GM19455 (cell line): ENCODE measurements at regions not wholly inside any gene's neighbourhood (a gene's known extent, or its start where the extent isn't known, plus 50 kb on each side); places are given as distances from the start of the nearest gene placed in this dataset.

Source experiments
- ATAC-seq: cut with Tn5 transposase; IDR thresholded peaks from one replicate; pipeline ENCODE4 v1.9.1; 2021; ENCODE audit not compliant: unreplicated experiment

DNA sequence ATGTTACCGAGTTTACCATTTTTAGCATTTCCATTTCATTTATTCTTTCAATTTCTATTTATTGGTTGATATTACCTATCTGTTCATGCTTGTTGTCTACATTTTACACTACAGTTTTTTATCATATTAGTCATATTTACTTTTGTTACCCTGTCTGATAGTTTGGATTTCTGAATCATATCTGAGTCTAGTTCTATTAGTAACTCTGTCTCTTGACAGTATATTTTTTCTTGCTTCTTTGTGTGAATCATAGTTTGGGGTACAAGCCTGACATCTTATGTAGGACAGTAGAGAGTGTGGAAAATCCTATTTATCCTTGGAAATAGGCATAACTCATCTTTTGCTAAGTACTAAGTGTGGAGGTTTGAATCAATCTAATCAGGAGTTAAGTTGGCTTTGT lies 263.9 kb upstream of the SESN3 start:
- ATAC-seq, result no peak

DNA sequence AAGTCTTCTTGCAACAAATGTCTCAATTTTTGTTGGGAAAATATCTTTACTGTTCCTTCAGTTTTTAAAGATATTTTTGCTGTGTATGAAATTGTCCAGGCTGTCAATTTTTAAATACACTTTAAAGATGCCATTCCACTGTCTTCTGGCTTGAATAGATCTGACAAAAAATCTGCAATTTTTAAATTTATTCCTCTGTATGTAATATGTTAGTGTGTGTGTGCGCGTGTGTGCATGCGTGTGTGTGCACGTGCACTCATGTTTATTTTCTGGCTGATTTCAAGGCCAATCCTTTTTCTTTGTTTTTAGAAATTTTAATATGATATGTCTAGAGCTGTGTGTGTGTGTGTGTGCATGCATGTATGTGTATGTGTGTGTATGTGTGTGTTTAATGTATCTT lies 263.2 kb upstream of the SESN3 start:
- no peak for ATAC-seq

DNA sequence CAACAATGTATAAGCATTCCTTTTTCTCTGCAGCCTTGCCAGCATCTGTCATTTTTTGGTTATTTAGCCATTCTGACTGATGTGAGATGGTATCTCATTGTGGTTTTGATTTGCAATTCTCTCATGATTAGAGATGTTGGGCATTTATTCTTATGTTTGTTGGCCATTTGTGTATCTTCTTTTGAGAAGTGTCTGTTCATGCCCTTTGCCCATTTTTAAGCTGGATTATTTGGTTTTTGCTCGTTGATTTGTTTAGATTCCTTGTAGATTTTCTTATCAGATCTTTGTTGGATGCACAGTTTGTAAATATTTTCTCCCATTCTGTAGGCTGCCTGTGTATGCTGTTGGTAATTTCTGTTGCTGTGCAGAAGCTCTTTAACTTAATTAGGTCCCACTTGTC lies 259.6 kb upstream of the SESN3 start:
- no peak for ATAC-seq

DNA sequence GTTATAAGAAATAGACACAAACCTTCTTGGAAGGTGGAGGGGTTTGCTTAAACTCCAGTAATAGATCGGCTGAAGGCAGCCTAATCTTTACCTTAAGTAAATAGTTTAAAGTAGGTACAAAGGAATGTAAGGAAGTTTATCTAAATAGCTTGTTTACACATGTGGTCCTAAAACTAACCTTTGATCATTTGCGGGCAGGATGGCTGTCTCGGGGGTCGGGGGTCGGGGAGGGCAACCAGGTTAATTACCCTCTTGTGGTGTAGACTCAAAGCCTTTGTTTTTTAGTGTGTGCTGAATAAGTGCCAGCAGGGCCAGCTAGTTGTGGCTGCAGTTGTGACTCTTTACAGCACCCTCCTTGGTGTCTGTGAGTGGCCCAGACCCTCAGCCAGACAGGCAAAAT lies 256.9 kb upstream of the SESN3 start:
- no peak for ATAC-seq

DNA sequence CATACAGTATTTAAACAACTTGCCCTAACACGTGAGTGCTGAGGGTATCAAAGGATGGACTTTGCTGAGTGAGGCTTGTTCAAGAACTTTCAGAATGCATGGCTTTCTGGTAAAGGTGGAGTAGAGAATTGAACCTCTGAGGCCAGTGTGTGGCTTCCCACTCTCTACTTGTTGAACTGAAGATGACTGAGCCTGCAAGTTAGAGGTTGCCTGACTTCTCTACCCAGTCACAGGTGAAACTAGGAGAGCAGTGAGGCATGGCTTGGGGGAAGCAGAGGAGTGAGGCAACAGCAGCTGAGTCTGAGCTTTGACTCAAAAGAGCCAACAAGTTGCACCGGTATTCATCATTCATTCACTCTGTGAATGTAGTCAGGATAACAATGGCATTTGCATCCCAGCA lies 256.4 kb upstream of the SESN3 start:
- ATAC-seq, result peak; percentile 100

DNA sequence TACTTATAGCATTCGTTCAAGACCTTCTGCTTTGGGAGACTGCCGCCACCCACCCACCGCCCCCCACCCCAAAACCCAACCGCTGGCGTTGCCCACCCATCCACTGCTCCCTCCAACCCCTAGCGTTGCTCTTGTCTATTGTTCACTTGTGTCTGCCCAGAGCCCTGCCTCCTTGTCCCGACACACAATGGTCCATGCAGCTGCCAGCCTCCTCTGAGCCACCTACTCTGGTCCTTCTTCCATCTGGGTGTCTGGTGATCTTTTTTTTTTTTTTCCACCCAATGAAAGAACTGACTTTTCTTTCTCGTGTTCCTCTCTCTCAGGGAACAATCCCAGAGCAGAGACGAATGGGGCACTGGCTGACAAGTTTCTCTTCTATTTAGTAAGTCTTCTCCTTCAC lies 256.0 kb upstream of the SESN3 start:
- no peak for ATAC-seq

DNA sequence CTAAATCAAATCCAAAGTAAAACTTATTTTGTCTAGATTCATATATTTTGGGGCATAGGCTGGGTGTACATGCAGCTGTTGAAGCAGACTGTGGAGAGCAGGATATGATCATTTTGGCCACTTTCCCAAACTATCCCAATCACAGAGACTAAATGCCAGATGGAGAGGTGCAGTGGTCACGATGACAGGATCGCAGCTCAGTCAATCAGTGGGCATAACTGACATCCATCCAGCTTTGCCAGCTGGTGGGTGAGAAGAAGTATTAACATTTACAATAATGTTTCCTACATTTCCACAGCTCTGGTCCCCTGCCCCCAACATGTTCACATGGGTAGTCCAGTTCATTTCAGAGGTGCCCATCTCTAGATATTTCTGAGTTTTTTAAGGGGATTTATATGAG lies 255.5 kb upstream of the SESN3 start:
- ATAC-seq, result no peak

DNA sequence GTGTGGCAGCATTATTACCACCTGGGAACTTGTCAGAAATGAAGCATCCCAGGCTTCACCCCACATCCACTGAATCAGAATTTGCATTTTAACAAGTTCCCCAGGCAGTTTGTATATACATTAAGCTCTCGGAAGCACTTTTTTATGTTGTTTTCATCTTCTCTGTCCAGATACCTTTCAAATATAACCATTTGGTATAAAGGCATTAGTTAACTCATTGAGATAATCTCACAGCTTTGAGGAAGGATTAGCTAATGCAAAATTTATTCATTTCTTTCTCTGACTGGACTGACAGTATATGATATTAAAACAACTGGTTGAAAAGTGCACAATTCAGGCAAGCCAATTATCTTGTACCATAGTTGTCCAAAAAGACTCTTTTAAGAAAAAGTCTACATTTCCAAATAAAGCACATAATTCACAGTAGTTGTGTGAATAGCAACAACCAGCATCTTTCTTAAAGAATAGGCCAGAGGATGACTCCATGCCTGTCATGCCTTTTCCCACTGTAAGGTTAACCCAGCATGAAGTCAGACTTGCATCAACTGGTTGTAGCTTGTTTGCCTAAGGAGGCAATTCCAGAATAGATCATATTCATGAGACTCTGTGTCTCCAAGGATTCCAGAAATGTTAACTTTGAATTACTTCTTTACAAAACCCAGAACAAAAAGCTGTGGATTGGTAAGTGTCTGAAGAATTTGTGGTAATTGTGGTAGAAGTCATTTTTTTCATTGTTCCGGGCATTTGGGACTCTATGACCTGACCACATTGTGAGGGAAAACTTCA lies 254.3 kb upstream of the SESN3 start:
- ATAC-seq, result no peak

DNA sequence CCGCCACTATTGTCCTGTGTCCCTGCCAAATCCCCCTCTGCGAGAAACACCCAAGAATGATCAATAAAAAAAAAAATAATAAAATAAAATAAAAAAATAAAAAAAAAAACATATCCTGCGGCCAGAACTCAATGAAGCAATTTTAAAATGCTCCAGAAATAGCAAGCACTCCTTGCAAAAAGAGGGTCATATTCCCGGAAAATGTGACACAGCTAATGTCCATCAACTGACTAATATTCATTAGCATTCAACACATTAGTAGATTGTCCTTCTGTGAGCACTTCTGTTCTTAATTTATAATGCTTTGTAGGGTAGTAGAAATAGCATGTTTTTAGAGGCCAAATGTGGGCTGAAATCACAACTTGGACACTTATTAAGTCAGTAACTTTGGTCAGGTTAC lies 252.3 kb upstream of the SESN3 start:
- no peak for ATAC-seq

DNA sequence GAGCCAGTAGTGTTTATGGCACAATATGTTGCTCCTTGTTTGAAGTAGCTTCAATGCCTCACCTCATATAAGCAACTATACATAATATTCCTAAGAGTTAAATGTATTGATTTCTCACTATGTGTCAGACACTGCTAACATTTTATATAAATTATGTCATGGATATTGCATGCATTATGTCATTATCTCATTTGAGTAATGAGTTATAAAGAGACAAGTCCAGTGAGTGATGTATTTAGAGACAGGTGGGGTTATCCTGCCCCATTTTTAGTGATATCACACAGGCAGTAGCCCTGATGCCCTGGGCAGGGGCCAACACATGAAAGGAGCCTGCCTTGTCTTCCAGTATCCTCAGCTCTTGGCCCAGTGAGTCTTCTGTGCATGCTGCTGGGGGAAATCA lies 247.0 kb upstream of the SESN3 start:
- ATAC-seq, result no peak

DNA sequence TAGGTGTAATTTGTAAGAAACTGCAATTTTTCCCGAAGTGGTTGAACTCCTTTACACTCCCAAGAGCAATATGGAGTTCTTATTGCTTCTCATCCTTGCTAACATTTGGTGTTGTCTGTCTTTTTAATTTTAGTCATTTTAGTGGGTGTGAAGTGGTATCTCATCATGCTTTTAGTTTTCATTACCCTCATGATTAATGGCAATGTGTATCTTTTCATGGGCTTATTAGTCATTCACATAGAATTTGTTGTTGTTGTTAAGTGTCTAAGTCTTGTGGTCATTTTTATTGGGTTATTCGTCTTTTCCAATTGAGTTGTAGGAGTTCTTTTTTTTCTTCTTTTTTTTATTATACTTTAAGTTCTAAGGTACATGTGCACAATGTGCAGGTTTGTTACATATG lies 238.3 kb upstream of the SESN3 start:
- no peak for ATAC-seq

DNA sequence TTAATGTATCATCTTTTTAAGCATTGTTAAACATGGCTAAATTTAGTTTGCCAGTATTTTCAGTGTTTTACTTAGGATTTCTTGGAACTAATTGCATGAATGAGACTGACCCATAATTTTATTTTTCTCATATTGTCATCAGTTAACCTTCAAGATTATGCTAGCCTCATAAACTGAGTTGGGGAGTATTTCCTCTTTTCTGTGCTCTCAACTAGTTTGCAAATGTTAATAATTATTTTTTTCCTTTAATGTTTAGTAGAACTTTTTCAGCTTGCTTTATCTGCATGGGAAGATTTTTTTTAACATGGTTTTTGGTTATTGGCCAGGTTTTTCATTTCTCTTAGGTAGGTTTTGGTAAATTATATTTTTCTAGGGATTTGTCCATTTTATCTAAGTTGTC lies 235.4 kb upstream of the SESN3 start:
- ATAC-seq, result no peak

DNA sequence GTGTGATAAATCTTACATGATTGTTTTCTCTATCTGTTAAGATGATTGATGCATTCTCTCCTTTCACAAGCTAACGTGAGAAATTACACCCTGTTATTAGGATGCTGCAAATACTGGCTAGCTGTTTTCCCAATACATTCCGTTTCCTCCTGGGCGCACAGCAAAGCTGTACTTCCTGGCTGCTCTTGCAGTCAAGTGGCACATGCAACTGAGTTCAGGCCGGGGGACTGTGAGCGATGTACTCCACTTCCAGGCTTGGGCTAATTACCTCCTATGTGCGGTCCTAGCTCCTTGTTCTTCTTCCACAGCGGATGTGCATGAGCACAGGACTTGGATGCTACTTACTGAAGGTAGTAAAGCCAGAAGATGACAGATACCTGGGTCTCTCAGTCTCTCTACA lies 234.9 kb upstream of the SESN3 start:
- ATAC-seq, result no peak

DNA sequence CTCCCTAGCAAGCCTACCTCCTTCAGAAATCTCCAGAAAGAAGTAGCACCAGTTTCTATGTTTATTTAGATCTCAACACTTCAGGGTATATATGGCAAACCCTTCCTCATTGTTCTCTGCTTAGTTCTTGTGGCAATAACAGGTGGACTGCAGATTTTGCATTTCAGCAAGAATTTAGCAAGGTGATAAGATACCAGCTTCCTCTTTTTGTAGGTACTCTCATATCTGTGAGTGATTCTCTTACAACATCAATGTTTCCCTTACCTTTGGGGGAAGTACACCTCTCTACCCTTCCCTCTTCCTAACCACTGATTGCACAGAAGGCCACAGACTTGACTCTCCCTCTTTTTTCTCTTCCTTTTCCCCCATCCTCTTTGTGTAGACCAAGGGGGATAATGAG lies 230.9 kb upstream of the SESN3 start:
- ATAC-seq, result no peak

DNA sequence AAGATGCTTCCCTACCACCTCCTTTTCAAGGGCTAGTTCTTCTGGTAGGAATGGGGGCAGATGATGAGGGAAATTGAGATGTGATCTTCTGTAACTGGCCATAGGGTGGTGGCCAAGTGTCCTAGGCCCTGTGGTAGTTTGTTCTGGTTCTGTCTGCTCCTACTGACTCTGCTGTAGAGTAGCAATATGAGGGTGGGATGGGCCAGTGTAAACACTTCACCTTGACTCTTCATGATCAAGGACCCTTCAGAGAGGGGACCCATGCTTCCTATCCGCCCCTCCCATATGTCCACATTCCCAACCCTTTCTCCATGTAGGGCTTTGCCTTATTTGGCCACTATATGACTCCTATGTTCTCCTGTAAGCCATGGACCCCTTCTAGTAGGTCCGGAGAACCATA lies 230.3 kb upstream of the SESN3 start:
- ATAC-seq, result no peak

DNA sequence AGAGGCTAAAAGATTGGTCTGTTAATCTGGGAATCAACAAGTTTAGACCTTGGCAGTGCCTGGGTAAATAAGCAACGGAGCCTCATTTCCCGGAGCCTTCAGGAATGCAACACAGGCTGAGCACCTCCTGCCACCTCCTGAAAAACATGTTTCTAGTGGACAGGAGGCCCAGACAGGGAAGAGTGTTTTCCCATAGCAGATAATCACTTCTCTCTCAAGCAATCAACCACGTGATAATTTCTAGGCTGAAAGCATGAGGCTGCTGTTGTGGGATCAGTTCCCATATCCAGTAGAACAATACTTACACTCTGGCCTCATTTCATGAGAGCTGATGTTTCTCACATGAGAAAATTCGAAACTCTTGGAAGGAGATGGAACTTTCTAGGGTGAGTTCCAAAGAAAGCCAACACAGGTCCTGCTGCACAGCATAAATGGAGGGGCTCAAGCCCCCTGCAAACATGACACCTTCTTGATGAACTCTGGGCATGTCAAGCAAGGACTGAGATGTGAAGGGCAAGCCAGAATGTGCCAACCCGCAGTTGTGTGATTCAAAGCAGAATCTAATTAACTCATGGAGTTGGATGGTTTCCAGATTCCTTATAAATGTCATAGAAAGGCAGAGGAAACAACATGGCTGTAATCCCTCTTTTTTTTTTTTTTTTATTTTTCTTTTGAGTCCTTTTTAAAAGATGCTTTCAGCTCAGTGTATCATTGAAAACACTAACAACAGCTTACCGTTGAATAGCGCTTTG lies 228.5 kb upstream of the SESN3 start:
- ATAC-seq, result no peak

DNA sequence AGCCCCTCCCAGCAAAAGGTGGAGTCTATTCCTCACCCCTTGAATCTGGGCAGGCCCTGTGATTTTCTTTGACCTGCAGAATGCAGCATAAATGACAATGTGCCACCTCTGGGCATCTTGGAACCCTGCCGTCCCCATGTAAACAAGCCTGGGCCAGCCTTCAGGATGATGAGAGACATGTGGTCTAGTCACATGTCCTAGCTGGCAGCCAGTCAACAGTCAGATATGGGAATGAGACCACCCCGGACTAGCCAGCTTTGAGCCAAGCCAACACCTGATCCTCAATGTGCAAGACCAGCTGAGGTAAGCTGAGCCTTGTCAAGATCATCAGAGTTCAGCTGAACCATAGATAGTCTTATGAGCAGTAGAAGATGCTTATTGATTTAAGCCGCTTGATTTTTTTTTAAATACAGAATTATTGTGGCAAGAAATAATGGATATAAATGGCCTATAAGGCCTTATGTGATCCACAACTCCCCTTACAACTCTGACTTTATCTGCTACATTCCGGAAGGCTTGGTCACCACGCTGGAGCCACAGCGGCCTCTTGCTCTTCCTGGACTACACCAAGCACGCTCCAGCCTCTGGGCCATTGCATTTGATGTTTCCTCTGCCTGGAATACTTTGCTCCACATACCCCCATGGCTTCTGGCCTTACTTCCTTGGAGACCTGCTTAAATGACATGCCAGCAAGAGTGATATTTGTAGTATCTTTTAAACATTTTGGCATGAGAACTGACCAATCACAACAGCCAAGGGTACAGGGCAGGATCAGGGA lies 225.9 kb upstream of the SESN3 start:
- ATAC-seq, result no peak

DNA sequence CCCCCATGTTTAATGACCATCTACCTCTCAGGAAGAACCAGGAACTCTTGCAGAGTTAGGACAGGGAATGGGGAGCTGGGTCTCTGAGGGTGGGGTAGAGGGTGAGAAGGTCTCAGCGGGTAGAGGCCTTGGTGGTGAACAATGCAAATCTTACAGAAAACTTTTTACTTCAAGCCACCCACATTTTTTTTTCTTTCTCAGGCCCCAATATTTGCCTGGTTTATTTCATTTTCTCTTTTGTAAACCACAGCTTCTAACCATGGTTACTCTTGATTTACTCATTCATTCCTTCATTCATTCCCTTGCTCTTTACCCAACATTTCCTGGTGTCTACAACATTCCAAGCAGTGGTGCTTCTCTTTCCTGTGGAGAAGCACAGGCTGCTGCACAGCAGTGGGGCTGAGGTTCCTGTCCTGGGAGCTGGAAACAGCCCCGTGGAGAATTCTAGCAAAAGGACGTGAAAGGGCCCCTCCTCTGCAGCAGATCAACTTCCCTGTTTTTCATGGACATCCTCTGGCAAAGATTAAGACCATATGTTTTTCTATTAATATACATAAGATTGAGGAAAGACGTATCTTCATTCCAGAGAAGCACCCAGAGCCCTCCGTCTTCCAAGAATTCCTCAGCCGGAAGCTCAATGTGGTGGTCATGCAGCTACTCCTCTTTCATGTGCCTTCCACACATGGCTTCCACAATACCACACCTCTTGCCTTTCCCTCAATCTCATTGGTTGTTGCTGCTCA lies 224.4 kb upstream of the SESN3 start:
- ATAC-seq, result no peak

DNA sequence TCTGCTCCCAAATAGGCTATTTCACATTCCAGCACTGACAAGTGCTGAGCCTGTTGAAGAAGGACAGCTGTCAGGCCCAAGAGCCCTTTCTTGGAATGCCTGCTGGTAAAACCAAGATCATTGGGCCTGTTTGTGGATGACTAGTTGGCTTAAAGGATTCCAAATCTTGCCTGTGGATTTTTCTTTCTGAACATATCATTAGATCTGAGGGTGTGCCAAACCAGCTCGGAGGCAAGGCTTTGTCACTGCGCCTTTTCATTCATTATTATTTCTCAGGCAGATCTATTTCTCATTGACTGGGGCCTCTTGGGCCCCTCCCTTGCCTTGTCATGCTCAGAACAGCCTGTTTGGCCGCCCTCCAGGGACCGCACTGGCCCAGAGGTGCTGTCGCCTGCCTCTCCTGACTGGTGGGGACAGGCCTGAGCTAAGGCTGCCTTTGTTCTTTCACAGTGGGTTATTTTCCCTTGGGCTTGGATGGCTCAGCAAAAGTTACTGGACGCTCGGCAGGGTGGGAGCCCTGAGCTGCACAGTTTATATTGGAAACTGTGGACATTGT lies 222.7 kb upstream of the SESN3 start:
- ATAC-seq, result no peak

DNA sequence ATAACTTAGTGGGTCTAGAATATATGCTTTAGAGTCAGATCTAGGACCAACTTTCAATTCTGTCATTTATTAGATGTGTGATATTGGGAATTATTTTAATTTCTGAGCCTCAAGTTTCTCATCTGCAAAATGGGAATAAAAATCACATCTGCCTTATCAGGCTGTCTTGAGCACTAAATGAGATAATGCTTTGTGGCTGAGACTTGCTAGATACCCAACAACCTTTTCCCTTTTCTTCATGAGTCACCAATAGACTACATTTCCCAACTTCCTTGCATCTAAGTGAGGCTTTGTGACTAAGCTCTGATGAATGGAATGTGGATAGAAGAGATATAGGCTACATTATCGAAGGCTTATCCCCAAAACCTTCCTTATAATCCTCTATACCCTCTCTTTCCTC lies 220.7 kb upstream of the SESN3 start:
- no peak for ATAC-seq

DNA sequence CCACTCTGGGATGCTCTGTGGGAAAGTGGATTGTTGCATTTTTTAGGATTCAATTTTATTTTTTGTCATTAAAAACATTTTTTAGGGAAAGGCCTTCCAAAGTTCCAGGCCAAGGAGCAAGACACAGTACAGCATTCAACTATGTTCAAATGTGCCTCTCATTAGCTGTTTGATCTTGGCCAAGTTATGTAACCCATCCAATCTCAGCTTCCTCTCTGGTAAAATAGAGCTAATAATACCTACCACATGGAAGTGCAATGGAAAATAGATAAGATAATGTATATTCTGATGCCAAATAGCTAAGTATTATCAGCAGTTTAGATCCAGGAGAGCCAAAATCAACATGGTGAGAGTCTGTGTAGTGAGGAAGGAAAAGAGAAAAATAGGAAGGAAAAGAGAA lies 220.3 kb upstream of the SESN3 start:
- no peak for ATAC-seq
